Endodermal cell (in vitro differentiated cells): ENCODE measurements at regions not wholly inside any gene's neighbourhood (a gene's known extent, or its start where the extent isn't known, plus 50 kb on each side); places are given as distances from the start of the nearest gene placed in this dataset.

Source experiments
- DNase-seq: peaks from one replicate; pipeline ENCODE4 v3.0.0-alpha.2; 2017
- H3K27ac ChIP-seq: 2 replicates; pipeline ENCODE4 v1.5.1; 2013; ENCODE audit warnings: mild to moderate bottlenecking, low read depth, low read length, moderate library complexity
- H3K27me3 ChIP-seq: 2 replicates; pipeline ENCODE4 v1.6.1; 2013; ENCODE audit warnings: mild to moderate bottlenecking, low read length, moderate library complexity; ENCODE audit not compliant: insufficient read depth, control insufficient read depth, poor library complexity, severe bottlenecking
- H3K36me3 ChIP-seq: 2 replicates; pipeline ENCODE4 v1.7.0; 2013; ENCODE audit warnings: mild to moderate bottlenecking, low read length, moderate library complexity; ENCODE audit not compliant: control insufficient read depth, insufficient read depth
- H3K4me1 ChIP-seq: one replicate; pipeline ENCODE4 v1.7.0; 2013; ENCODE audit warnings: low read length; ENCODE audit not compliant: control insufficient read depth, insufficient read depth
- H3K4me3 ChIP-seq: 2 replicates; pipeline ENCODE4 v1.5.1; 2013; ENCODE audit warnings: mild to moderate bottlenecking, low read length, moderate library complexity
- H3K9ac ChIP-seq: 2 replicates; pipeline ENCODE4 v1.6.1; 2013; ENCODE audit warnings: mild to moderate bottlenecking, low read length, moderate library complexity; ENCODE audit not compliant: poor library complexity, severe bottlenecking; ENCODE audit errors: extremely low read depth
- H3K9me3 ChIP-seq: 2 replicates; pipeline ENCODE4 v1.6.1; 2013; ENCODE audit warnings: mild to moderate bottlenecking, low read length, moderate library complexity; ENCODE audit not compliant: control insufficient read depth
- H3K27ac Mint-ChIP-seq: 2 replicates; pipeline ENCODE4 v1.8.0; 2020; ENCODE audit warnings: mixed read lengths
- H3K27me3 Mint-ChIP-seq: 2 replicates; pipeline ENCODE4 v1.8.0; 2021; ENCODE audit warnings: mild to moderate bottlenecking, mixed read lengths; ENCODE audit not compliant: insufficient read depth
- H3K36me3 Mint-ChIP-seq: 2 replicates; pipeline ENCODE4 v1.8.0; 2020; ENCODE audit warnings: low read depth, mixed read lengths
- H3K4me1 Mint-ChIP-seq: 2 replicates; pipeline ENCODE4 v1.8.0; 2020; ENCODE audit warnings: mixed read lengths
- H3K4me3 Mint-ChIP-seq: 2 replicates; pipeline ENCODE4 v1.8.0; 2020; ENCODE audit warnings: mild to moderate bottlenecking, moderate library complexity, mixed read lengths
- H3K9me3 Mint-ChIP-seq: 2 replicates; pipeline ENCODE4 v1.8.0; 2020; ENCODE audit warnings: mild to moderate bottlenecking, mixed read lengths
- CTCF ChIP-seq: fragments of 200-600 bp; sonication (generic); conservative IDR thresholded peaks from 2 replicates; pipeline ENCODE4 v1.5.0; 2021; ENCODE audit warnings: antibody characterized with exemption, mild to moderate bottlenecking
- WGBS, 2 experiments: methylation state at CpG; one replicate each; pipeline versions ENCODE4 v1.1.5 to v1.1.7; 2013; ENCODE audit warnings: missing lambda C conversion rate in 2 of 2, mixed read lengths in 1 of 2; ENCODE audit not compliant: insufficient coverage in 1 of 2, insufficient read length in 1 of 2; 5-methylcytosine and 5-hydroxymethylcytosine counted together

DNA sequence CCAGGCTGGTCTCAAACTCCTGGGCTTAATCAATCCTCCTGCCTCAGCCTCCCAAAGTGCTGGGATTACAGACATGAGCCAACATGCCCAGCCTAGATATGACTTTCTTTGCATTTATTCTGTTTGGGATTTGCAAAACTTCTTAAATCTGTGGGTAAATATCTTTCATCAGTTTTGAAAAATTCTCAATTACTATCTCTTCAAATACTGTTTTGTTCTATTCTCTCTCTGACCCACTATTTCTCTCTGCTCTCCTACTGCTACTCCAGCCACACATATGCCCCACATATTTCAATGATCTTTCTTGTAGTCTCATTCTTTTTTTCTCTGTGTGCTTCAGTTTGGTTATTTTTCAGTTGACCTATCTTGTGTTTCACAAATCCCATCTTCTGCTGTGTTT is 205.1 kb downstream of the CHIC2 start:
- Histone ChIP-seq H3K4me1 (no peaks in the 10 kb centered on the region), H3K36me3 (no peaks in the 10 kb centered on the region), H3K27me3 (no peaks in the 10 kb centered on the region), H3K9me3 (no peaks in the 10 kb centered on the region), H3K4me3 (no peak overlapping the region), H3K27ac (no peak overlapping the region), H3K9ac (no peak overlapping the region)
- Mint-ChIP-seq H3K9me3 (no peaks in the 10 kb centered on the region), H3K4me1 (peaks cover 4% of the 10 kb centered on the region), H3K27me3 (no peaks in the 10 kb centered on the region), H3K36me3 (no peaks in the 10 kb centered on the region), H3K4me3 (no peak overlapping the region), H3K27ac (no peak overlapping the region)
- no peak for DNase-seq
- no peak for TF ChIP-seq CTCF

- WGBS, 2 experiments = 100% methylated on average over 1 of the region's 1 CpG
These were observed 205.7 kb downstream of the CHIC2 start for GRCh38 chr4:53858744-53859143.

DNA sequence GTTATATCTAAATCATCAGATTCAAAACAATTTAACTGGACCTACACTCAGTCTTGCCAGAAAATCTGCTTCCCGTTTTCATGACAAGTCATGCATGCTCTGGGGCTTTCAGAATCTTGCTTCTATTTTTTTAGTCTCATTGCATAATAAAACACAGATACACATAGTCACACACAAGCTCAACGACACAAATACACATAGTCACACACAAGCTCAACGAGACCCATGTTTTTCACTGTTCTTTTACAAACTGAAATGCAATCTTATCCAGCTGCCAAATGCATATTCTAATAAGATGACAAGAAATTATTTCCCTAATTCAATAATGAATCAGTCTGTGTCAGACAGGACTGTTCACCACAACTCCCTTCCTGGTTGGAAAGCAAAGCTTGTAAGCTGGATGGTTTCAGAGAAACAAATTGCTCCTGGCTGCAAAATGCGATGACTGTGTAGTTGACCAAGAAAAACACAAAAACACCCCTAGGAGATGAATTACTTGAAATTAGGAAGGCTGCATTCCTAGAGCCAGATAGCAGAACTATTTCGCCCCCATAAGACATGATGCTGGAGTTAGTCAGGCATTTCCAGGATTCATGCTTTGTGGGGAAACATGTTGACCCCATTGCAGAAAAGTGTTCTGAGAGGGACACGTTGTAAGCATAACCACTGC is 208.7 kb downstream of the CHIC2 start:
- no peak for TF ChIP-seq CTCF
- H3K4me1 Mint-ChIP-seq = peaks cover 11% of the 10 kb centered on the region
- Histone ChIP-seq H3K9me3 (no peaks in the 10 kb centered on the region), H3K36me3 (no peaks in the 10 kb centered on the region), H3K4me1 (peaks cover 6% of the 10 kb centered on the region), H3K27me3 (no peaks in the 10 kb centered on the region), H3K9ac (no peak overlapping the region), H3K4me3 (no peak overlapping the region), H3K27ac (no peak overlapping the region)
- H3K4me3 Mint-ChIP-seq = no peak overlapping the region
- no peaks in the 10 kb centered on the region for H3K27me3 Mint-ChIP-seq
- no peak overlapping the region for H3K27ac Mint-ChIP-seq
- 87 to 92% methylated on average over 5 to 6 of the region's 6 CpGs for WGBS, 2 experiments
- no peaks in the 10 kb centered on the region for H3K9me3 Mint-ChIP-seq
- DNase-seq = no peak
- H3K36me3 Mint-ChIP-seq = no peaks in the 10 kb centered on the region

More at GRCh38 chr4:53858744-53859143, 205.7 kb downstream of the CHIC2 start:
- no peak overlapping the region for H3K27ac Mint-ChIP-seq
- H3K36me3 Mint-ChIP-seq = no peaks in the 10 kb centered on the region
- H3K27me3 Mint-ChIP-seq = no peaks in the 10 kb centered on the region
- no peak overlapping the region for H3K9ac ChIP-seq
- no peak overlapping the region for H3K4me3 ChIP-seq
- no peaks in the 10 kb centered on the region for H3K9me3 Mint-ChIP-seq
- DNase-seq = no peak
- H3K4me3 Mint-ChIP-seq = no peak overlapping the region
- TF ChIP-seq CTCF = no peak
- H3K4me1 Mint-ChIP-seq = peaks cover 4% of the 10 kb centered on the region
- no peak overlapping the region for H3K27ac ChIP-seq
- H3K9me3 ChIP-seq = no peaks in the 10 kb centered on the region
- H3K4me1 ChIP-seq = no peaks in the 10 kb centered on the region
- H3K36me3 ChIP-seq = no peaks in the 10 kb centered on the region
- H3K27me3 ChIP-seq = no peaks in the 10 kb centered on the region
